ENCODE measurements at regions not wholly inside any gene's neighbourhood (a gene's known extent, or its start where the extent isn't known, plus 50 kb on each side); places are given as distances from the start of the nearest gene placed in this dataset.
A peak's percentile ranks its signal among the peaks of the same experiment; 100 is the strongest.

GRCh38 chr3:34183114-34183513, 384.7 kb downstream of the PDCD6IP start:
- FAIRE-seq (no peak), DNase-seq (ENCODE audit: insufficient read length, low spot score) (no peak)
- TF ChIP-seq POU2F2 (IDR thresholded peaks at IDR 0.05; ENCODE audit: low read depth, low read length) = no peak
- no peak for TF ChIP-seq POLR2AphosphoS5 (IDR thresholded peaks at IDR 0.05; ENCODE audit: low read depth, low read length)
- TF ChIP-seq SPI1 (IDR thresholded peaks at IDR 0.05; ENCODE audit: low read depth, low read length) = no peak
- no peak for TF ChIP-seq PAX5 (IDR thresholded peaks at IDR 0.05; ENCODE audit: insufficient read depth, low read length, severe bottlenecking)
- no peak for TF ChIP-seq POLR2A (IDR thresholded peaks at IDR 0.05; ENCODE audit: low read depth, low read length)
- TF ChIP-seq TAF1 (IDR thresholded peaks at IDR 0.05; ENCODE audit: low read depth, low read length) = no peak

DNA sequence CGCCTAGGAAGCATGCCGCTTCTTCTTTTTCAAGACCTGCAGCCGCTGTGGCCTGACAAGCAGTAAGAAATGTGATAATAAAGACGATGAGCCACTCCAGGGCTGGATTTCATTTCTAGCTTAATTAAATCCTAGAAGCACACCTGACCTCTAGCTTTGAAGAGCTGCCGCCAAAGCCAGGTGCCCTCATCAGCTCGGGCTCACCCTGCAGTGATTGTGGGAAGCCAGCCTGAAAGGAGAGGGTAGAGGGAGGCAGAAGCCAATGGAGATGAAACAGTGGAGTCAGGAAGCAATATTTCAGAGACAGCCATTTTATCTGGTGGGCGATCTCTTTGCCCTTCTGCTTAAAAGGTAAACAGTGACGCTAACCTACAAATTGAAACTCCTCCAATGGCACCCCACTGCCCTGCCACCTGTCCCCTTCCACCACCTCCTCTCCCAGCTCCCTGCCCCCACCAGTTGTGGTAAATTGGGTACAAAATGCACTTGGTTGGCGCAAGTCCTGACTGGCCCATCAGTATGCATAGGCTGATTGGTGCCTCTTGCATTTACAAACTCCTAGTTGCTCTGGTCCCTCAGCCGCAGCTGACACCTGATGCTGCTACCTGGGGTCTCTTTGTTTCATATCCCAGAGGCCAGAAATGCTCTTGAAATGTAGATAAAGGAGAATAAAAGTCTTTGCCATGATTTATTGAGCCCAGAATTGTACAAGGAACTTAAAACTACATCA, 385.3 kb downstream of the PDCD6IP start:
- DNase-seq (ENCODE audit: insufficient read length, low spot score) = no peak

DNA sequence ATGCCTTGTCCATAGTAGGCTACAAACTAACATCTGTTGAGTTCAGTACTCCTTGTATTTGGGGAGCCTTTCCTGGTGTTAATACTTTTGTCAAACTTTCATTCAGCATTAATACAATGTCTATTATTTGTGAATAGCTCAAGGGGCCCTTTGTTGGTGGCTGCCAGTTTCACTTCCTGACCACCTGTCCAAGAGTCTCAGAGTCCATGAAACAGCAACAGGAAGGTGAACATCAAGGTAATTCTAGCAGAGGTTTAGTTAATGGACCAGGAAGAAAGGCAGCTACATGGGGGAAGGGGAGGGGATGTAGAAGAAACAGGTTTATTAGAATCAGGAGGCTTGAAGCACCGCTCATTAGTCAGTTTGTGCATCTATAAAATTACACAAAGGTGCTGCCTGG, 386.9 kb downstream of the PDCD6IP start:
- FAIRE-seq = no peak
- no peak for DNase-seq (ENCODE audit: insufficient read length, low spot score)
- TF ChIP-seq PAX5 (IDR thresholded peaks at IDR 0.05; ENCODE audit: insufficient read depth, low read length, severe bottlenecking) (no peak), POLR2A (IDR thresholded peaks at IDR 0.05; ENCODE audit: low read depth, low read length) (no peak), POU2F2 (IDR thresholded peaks at IDR 0.05; ENCODE audit: low read depth, low read length) (no peak), TAF1 (IDR thresholded peaks at IDR 0.05; ENCODE audit: low read depth, low read length) (no peak), SPI1 (IDR thresholded peaks at IDR 0.05; ENCODE audit: low read depth, low read length) (no peak), POLR2AphosphoS5 (IDR thresholded peaks at IDR 0.05; ENCODE audit: low read depth, low read length) (no peak)

More for the DNA sequence above, 385.3 kb downstream of the PDCD6IP start:
- FAIRE-seq = no peak
- TF ChIP-seq PAX5 (IDR thresholded peaks at IDR 0.05; ENCODE audit: insufficient read depth, low read length, severe bottlenecking) (no peak), POLR2AphosphoS5 (IDR thresholded peaks at IDR 0.05; ENCODE audit: low read depth, low read length) (no peak)

DNA sequence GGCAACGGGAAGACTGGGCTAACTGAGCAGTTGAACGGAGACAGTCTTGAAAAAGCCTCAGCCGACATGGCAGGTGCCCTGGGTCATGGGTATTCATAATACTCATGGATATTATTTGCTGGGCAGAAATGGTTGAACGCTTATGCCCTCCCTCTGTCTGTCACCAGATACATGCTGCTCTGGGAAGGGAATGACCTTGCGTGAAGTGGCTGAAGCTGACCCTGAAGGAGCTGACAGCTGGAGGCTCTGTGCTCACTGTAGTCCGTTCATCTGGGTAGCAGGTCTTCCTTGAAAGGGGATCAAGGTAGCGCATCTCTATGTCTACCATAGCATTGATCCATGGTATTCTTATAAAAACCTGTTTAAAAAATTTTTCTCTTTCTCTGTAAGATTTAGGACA, 390.7 kb downstream of the PDCD6IP start:
- TF ChIP-seq TAF1 (IDR thresholded peaks at IDR 0.05; ENCODE audit: low read depth, low read length) = no peak
- TF ChIP-seq POLR2AphosphoS5 (IDR thresholded peaks at IDR 0.05; ENCODE audit: low read depth, low read length) = no peak
- no peak for TF ChIP-seq SPI1 (IDR thresholded peaks at IDR 0.05; ENCODE audit: low read depth, low read length)
- TF ChIP-seq POLR2A (IDR thresholded peaks at IDR 0.05; ENCODE audit: low read depth, low read length) = no peak
- no peak for TF ChIP-seq POU2F2 (IDR thresholded peaks at IDR 0.05; ENCODE audit: low read depth, low read length)
- no peak for TF ChIP-seq PAX5 (IDR thresholded peaks at IDR 0.05; ENCODE audit: insufficient read depth, low read length, severe bottlenecking)
- no peak for DNase-seq (ENCODE audit: insufficient read length, low spot score)
- no peak for FAIRE-seq

- no peak for TF ChIP-seq POLR2AphosphoS5 (IDR thresholded peaks at IDR 0.05; ENCODE audit: low read depth, low read length)
- no peak for TF ChIP-seq SPI1 (IDR thresholded peaks at IDR 0.05; ENCODE audit: low read depth, low read length)
- no peak for TF ChIP-seq PAX5 (IDR thresholded peaks at IDR 0.05; ENCODE audit: insufficient read depth, low read length, severe bottlenecking)
- DNase-seq (ENCODE audit: insufficient read length, low spot score) (no peak), FAIRE-seq (peak; percentile 13)
These were observed 398.5 kb downstream of the PDCD6IP start for GRCh38 chr3:34196914-34197313.

- DNase-seq (ENCODE audit: insufficient read length, low spot score) (no peak), FAIRE-seq (peak; percentile 82)
- no peak for TF ChIP-seq POU2F2 (IDR thresholded peaks at IDR 0.05; ENCODE audit: low read depth, low read length)
- no peak for TF ChIP-seq PAX5 (IDR thresholded peaks at IDR 0.05; ENCODE audit: insufficient read depth, low read length, severe bottlenecking)
- TF ChIP-seq POLR2AphosphoS5 (IDR thresholded peaks at IDR 0.05; ENCODE audit: low read depth, low read length) = no peak
- no peak for TF ChIP-seq POLR2A (IDR thresholded peaks at IDR 0.05; ENCODE audit: low read depth, low read length)
- TF ChIP-seq TAF1 (IDR thresholded peaks at IDR 0.05; ENCODE audit: low read depth, low read length) = no peak
These were observed 399.9 kb downstream of the PDCD6IP start for GRCh38 chr3:34198309-34198708.

- peak; percentile 79 for FAIRE-seq
These were observed 402.1 kb downstream of the PDCD6IP start for GRCh38 chr3:34200576-34200975.

GRCh38 chr3:34202975-34203374, 404.5 kb downstream of the PDCD6IP start:
- no peak for TF ChIP-seq POLR2A (IDR thresholded peaks at IDR 0.05; ENCODE audit: low read depth, low read length)
- TF ChIP-seq SPI1 (IDR thresholded peaks at IDR 0.05; ENCODE audit: low read depth, low read length) = no peak
- no peak for TF ChIP-seq TAF1 (IDR thresholded peaks at IDR 0.05; ENCODE audit: low read depth, low read length)
- no peak for TF ChIP-seq PAX5 (IDR thresholded peaks at IDR 0.05; ENCODE audit: insufficient read depth, low read length, severe bottlenecking)
- no peak for TF ChIP-seq POLR2AphosphoS5 (IDR thresholded peaks at IDR 0.05; ENCODE audit: low read depth, low read length)
- no peak for TF ChIP-seq POU2F2 (IDR thresholded peaks at IDR 0.05; ENCODE audit: low read depth, low read length)
- FAIRE-seq = no peak
- no peak for DNase-seq (ENCODE audit: insufficient read length, low spot score)

More at GRCh38 chr3:34200576-34200975, 402.1 kb downstream of the PDCD6IP start:
- peak; percentile 48 for TF ChIP-seq PAX5 (IDR thresholded peaks at IDR 0.05; ENCODE audit: insufficient read depth, low read length, severe bottlenecking)
- no peak for TF ChIP-seq SPI1 (IDR thresholded peaks at IDR 0.05; ENCODE audit: low read depth, low read length)
- no peak for DNase-seq (ENCODE audit: insufficient read length, low spot score)

GRCh38 chr3:34203386-34203785, 405.0 kb downstream of the PDCD6IP start:
- no peak for FAIRE-seq
- TF ChIP-seq POLR2AphosphoS5 (IDR thresholded peaks at IDR 0.05; ENCODE audit: low read depth, low read length) (no peak), POLR2A (IDR thresholded peaks at IDR 0.05; ENCODE audit: low read depth, low read length) (no peak), SPI1 (IDR thresholded peaks at IDR 0.05; ENCODE audit: low read depth, low read length) (no peak)
- no peak for DNase-seq (ENCODE audit: insufficient read length, low spot score)

DNA sequence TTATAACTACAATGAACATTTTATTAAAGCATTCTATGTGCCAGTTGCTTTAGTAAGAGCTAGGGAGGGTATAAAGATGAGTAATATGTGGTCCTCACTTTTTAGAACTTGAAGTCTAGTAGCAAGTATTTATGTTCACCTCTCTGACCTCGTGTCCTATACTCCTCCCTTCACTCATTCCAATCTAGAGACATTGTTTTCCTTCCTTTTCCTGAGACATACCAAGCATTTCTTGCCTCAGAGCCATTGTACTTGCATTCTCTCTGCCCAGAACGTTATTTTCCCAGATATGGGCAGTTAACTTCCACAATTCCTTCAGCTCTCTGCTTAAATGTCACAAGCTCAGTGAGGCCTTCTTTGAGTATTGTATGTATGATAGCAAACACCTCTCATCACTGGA, 408.6 kb downstream of the PDCD6IP start:
- TF ChIP-seq POLR2AphosphoS5 (IDR thresholded peaks at IDR 0.05; ENCODE audit: low read depth, low read length) (no peak), TAF1 (IDR thresholded peaks at IDR 0.05; ENCODE audit: low read depth, low read length) (no peak), PAX5 (IDR thresholded peaks at IDR 0.05; ENCODE audit: insufficient read depth, low read length, severe bottlenecking) (no peak), SPI1 (IDR thresholded peaks at IDR 0.05; ENCODE audit: low read depth, low read length) (no peak), POLR2A (IDR thresholded peaks at IDR 0.05; ENCODE audit: low read depth, low read length) (no peak)
- FAIRE-seq (no peak), DNase-seq (ENCODE audit: insufficient read length, low spot score) (no peak)
